ENCODE measurements at regions not wholly inside any gene's neighbourhood (a gene's known extent, or its start where the extent isn't known, plus 50 kb on each side); places are given as distances from the start of the nearest gene placed in this dataset.

DNA sequence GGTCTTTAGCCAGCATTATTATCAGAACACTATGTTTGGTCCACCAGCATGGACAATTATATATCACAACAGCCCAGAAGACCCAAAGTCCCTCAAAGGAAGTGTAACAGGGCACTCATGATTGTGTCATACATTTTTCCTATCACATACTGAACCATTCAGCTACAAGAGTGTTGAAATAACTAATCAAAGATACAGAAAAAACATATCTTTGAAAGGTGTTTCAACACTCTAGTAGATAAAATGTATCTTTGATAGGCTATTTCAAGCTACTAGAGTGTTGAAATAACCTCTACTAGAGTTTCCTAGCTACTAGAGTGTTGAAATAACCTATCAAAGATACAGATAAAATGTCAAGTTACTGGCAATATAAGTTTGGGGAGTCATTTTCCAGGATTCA, 545.0 kb downstream of the PRR16 start:
- no peaks in the 10 kb centered on the region for H3K9me3 ChIP-seq (ENCODE audit: control insufficient read depth in 1 of 2, insufficient read depth in 1 of 2, low read depth in 1 of 2, low read length in 2 of 2)
- H4K20me1 ChIP-seq (ENCODE audit: insufficient read depth) = no peaks in the 10 kb centered on the region
- no peak overlapping the region for H2AFZ ChIP-seq (ENCODE audit: low read depth, low read length, poor library complexity, severe bottlenecking)
- H3K4me1 ChIP-seq (ENCODE audit: control insufficient read depth in 1 of 2, insufficient read depth in 2 of 2, low read length in 2 of 2) = no peaks in the 10 kb centered on the region
- no peak for DNase-seq (ENCODE audit: low read depth, low spot score)
- H3K4me2 ChIP-seq (ENCODE audit: low read length) = no peak overlapping the region
- no peak for TF ChIP-seq POLR2AphosphoS5 (IDR thresholded peaks at IDR 0.05; ENCODE audit: low read depth, low read length)
- TF ChIP-seq SP1 (IDR thresholded peaks at IDR 0.05; ENCODE audit: low read depth) = no peak
- TF ChIP-seq ELF1 (IDR thresholded peaks at IDR 0.05; ENCODE audit: borderline replicate concordance, low read depth) = no peak
- no peak for TF ChIP-seq TCF7L2 (IDR thresholded peaks at IDR 0.05; ENCODE audit: borderline replicate concordance, extremely low read depth, insufficient read depth, insufficient read length)
- no peak for TF ChIP-seq EZH2phosphoT487 (IDR thresholded peaks at IDR 0.05; ENCODE audit: borderline replicate concordance)
- TF ChIP-seq RAD21 (IDR thresholded peaks at IDR 0.05; ENCODE audit: low read depth) = no peak
- no peak for TF ChIP-seq EZH2 (IDR thresholded peaks at IDR 0.05)
- no peak for TF ChIP-seq ZFX (IDR thresholded peaks at IDR 0.05)
- no peak for TF ChIP-seq SRF (IDR thresholded peaks at IDR 0.05; ENCODE audit: low read depth)
- no peak for TF ChIP-seq SIN3A (IDR thresholded peaks at IDR 0.05; ENCODE audit: low read depth)
- TF ChIP-seq, protein P1, sequence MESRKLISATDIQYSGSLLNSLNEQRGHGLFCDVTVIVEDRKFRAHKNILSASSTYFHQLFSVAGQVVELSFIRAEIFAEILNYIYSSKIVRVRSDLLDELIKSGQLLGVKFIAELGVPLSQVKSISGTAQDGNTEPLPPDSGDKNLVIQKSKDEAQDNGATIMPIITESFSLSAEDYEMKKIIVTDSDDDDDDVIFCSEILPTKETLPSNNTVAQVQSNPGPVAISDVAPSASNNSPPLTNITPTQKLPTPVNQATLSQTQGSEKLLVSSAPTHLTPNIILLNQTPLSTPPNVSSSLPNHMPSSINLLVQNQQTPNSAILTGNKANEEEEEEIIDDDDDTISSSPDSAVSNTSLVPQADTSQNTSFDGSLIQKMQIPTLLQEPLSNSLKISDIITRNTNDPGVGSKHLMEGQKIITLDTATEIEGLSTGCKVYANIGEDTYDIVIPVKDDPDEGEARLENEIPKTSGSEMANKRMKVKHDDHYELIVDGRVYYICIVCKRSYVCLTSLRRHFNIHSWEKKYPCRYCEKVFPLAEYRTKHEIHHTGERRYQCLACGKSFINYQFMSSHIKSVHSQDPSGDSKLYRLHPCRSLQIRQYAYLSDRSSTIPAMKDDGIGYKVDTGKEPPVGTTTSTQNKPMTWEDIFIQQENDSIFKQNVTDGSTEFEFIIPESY (IDR thresholded peaks at IDR 0.05; ENCODE audit: extremely low read depth, insufficient replicate concordance, low read length) = no peak
- TF ChIP-seq, protein P2, sequence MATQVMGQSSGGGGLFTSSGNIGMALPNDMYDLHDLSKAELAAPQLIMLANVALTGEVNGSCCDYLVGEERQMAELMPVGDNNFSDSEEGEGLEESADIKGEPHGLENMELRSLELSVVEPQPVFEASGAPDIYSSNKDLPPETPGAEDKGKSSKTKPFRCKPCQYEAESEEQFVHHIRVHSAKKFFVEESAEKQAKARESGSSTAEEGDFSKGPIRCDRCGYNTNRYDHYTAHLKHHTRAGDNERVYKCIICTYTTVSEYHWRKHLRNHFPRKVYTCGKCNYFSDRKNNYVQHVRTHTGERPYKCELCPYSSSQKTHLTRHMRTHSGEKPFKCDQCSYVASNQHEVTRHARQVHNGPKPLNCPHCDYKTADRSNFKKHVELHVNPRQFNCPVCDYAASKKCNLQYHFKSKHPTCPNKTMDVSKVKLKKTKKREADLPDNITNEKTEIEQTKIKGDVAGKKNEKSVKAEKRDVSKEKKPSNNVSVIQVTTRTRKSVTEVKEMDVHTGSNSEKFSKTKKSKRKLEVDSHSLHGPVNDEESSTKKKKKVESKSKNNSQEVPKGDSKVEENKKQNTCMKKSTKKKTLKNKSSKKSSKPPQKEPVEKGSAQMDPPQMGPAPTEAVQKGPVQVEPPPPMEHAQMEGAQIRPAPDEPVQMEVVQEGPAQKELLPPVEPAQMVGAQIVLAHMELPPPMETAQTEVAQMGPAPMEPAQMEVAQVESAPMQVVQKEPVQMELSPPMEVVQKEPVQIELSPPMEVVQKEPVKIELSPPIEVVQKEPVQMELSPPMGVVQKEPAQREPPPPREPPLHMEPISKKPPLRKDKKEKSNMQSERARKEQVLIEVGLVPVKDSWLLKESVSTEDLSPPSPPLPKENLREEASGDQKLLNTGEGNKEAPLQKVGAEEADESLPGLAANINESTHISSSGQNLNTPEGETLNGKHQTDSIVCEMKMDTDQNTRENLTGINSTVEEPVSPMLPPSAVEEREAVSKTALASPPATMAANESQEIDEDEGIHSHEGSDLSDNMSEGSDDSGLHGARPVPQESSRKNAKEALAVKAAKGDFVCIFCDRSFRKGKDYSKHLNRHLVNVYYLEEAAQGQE (IDR thresholded peaks at IDR 0.05; ENCODE audit: low read depth) = no peak
- intact Hi-C loops (cut with micrococcal nuclease) = no loop called here
- ATAC-seq = no peak
- H3K36me3 ChIP-seq (ENCODE audit: control insufficient read depth in 1 of 2, insufficient read depth in 2 of 2, low read length in 2 of 2) = no peaks in the 10 kb centered on the region
- no peaks in the 10 kb centered on the region for H3K27me3 ChIP-seq (ENCODE audit: insufficient read depth, low read length)
- CTCF ChIA-PET = no interaction called here
- POLR2A ChIA-PET = no interaction called here
- BruUV-seq (replicated peaks) = no TSS peak
- no peak overlapping the region for H3K9ac ChIP-seq (ENCODE audit: low read length)
- no peak overlapping the region for H3K27ac ChIP-seq (ENCODE audit: low read depth, low read length)
- 0 out of 2 replicates have a peak, but pooled peaks cover 2% of the 10 kb centered on the region for H3K9me2 ChIP-seq (ENCODE audit: insufficient read depth)
- RAD21 ChIA-PET (ENCODE audit: low non-redundant PET in 1 of 2, low total read pairs in 2 of 2, uncharacterized antibody in 2 of 2, unreplicated experiment in 2 of 2) = no interaction called here
- no peak overlapping the region for H3K4me3 ChIP-seq (replicated peaks in 1 of 2; ENCODE audit: low read depth in 1 of 2, low read length in 2 of 2)
- no peaks in the 10 kb centered on the region for H3K79me2 ChIP-seq (ENCODE audit: insufficient read depth, low read length)

Measured in HCT116 (cell line).